ENCODE measurements at regions not wholly inside any gene's neighbourhood (a gene's known extent, or its start where the extent isn't known, plus 50 kb on each side); places are given as distances from the start of the nearest gene placed in this dataset.

DNA sequence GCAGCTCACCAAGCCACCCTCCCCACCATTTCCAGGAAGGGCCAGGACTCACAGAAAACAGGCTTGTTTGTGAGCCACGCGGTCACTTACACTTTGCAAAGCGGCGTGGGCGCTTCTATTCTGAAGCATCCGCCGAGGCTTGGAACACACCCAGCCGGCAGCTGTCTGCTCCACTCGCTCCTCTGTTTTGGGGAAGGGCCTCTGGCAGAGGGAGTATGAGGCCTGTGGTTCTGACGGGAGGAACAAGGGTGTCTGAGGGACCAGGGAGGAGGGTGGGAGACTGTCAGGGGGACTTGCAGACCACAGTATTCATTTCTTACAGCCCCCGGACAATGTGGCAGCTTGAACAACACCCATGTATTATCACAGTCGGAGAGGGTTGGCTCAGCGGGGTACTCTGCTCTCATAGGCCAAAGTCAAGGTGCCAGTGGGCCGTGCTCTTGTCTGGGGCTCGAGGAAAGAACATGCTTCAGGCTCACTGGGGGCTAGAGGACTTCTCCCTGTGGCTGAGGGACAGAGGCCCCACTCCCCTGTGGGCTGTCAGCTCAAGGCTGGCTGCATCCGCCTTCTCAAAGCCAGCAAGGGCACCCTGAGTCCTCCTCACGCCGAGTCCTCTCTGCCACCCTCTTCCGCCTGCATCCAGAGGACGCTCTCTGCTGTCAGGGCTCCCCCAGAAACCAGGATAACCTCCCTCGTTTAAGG, 60.4 kb upstream of the FAM20C start:
- Histone ChIP-seq H3K4me3 (no peak overlapping the region), H3K4me1 (peaks cover 21% of the 10 kb centered on the region), H3K27ac (peak overlapping the region; percentile 24), H3K36me3 (no peaks in the 10 kb centered on the region), H3K27me3 (ENCODE audit: low read depth) (peaks cover 3% of the 10 kb centered on the region), H3K9me3 (no peaks in the 10 kb centered on the region)
- DNase-seq (peak; percentile 73), ATAC-seq (peak; percentile 48 to 49)
- TF ChIP-seq, protein P1, sequence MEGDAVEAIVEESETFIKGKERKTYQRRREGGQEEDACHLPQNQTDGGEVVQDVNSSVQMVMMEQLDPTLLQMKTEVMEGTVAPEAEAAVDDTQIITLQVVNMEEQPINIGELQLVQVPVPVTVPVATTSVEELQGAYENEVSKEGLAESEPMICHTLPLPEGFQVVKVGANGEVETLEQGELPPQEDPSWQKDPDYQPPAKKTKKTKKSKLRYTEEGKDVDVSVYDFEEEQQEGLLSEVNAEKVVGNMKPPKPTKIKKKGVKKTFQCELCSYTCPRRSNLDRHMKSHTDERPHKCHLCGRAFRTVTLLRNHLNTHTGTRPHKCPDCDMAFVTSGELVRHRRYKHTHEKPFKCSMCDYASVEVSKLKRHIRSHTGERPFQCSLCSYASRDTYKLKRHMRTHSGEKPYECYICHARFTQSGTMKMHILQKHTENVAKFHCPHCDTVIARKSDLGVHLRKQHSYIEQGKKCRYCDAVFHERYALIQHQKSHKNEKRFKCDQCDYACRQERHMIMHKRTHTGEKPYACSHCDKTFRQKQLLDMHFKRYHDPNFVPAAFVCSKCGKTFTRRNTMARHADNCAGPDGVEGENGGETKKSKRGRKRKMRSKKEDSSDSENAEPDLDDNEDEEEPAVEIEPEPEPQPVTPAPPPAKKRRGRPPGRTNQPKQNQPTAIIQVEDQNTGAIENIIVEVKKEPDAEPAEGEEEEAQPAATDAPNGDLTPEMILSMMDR (IDR thresholded peaks at IDR 0.05) = no peak
- intact Hi-C loops (cut with DNase I) = no loop called here

DNA sequence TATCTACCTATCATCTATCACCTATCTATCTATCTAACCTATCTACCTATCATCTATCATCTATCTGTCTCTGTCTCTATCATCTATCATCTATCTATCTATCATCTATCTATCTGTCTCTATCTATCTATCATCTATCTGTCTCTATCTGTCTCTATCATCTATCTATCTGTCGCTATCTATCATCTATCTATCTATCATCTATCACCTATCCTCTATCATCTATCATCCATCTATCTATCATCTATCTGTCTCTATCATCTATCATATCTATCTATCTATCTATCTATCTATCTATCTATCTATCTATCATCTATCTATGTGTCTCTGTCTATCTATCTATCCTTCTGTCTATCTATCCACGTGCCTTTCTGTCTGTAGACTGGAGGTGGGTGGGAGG, 59.5 kb upstream of the FAM20C start:
- DNase-seq (no peak), ATAC-seq (no peak)
- Histone ChIP-seq H3K4me3 (no peak overlapping the region), H3K27ac (no peak overlapping the region), H3K4me1 (peaks cover 21% of the 10 kb centered on the region), H3K9me3 (no peaks in the 10 kb centered on the region), H3K27me3 (ENCODE audit: low read depth) (peaks cover 3% of the 10 kb centered on the region), H3K36me3 (no peaks in the 10 kb centered on the region)
- intact Hi-C loops (cut with DNase I) = no loop called here
- TF ChIP-seq, protein P1 (IDR thresholded peaks at IDR 0.05) = no peak

DNA sequence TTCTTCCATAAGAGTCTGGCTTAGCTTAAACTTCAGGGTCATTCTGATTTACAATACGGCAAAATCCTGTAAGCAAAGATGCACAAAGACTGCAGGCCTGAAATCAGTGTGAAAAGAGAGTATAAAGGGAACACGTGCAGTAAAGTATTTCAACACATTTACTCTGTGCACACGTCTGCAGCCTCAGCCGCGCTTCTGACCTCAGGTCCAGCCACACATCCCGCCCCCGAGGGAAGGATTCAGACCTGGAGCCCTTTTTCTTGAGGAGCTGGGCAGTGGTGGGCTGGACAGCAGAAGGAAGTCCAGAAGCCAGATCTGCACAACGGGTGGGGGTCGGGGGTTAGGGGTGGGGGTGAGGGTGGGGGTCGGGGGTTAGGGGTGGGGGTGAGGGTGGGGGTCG, 58.9 kb upstream of the FAM20C start:
- H3K4me3 ChIP-seq = no peak overlapping the region
- DNase-seq (no peak), ATAC-seq (no peak)
- intact Hi-C loops (cut with DNase I) = no loop called here
- H3K4me1 ChIP-seq = peaks cover 21% of the 10 kb centered on the region
- peaks cover 3% of the 10 kb centered on the region for H3K27me3 ChIP-seq (ENCODE audit: low read depth)
- H3K36me3 ChIP-seq = no peaks in the 10 kb centered on the region
- H3K27ac ChIP-seq = no peak overlapping the region
- no peaks in the 10 kb centered on the region for H3K9me3 ChIP-seq
- TF ChIP-seq, protein P1 (IDR thresholded peaks at IDR 0.05) = no peak

DNA sequence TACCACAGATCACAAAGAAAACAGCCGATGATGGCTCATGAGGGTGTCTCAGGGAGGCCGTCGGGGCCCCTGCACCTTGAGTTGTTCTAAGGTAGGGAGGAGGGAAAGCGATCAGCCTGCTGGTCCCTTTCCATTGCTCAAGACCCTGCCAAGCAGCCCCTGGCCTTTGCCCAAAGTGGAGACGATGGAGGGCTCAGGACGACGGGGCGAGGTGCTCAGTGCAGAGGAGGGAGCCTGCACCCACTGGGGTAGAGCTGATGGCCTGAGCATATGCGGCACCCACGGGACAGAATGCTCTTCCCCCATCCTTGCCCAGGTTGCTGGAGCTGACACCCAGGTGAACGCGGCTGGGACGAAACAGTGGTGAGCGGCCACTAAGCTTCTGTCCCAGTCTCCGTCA, 58.3 kb upstream of the FAM20C start:
- peaks cover 21% of the 10 kb centered on the region for H3K4me1 ChIP-seq
- TF ChIP-seq, protein P1 (IDR thresholded peaks at IDR 0.05) = no peak
- peaks cover 3% of the 10 kb centered on the region for H3K27me3 ChIP-seq (ENCODE audit: low read depth)
- no peak overlapping the region for H3K4me3 ChIP-seq
- no peak for ATAC-seq
- DNase-seq = no peak
- intact Hi-C loops (cut with DNase I) = no loop called here
- H3K9me3 ChIP-seq = no peaks in the 10 kb centered on the region
- no peak overlapping the region for H3K27ac ChIP-seq
- H3K36me3 ChIP-seq = no peaks in the 10 kb centered on the region

DNA sequence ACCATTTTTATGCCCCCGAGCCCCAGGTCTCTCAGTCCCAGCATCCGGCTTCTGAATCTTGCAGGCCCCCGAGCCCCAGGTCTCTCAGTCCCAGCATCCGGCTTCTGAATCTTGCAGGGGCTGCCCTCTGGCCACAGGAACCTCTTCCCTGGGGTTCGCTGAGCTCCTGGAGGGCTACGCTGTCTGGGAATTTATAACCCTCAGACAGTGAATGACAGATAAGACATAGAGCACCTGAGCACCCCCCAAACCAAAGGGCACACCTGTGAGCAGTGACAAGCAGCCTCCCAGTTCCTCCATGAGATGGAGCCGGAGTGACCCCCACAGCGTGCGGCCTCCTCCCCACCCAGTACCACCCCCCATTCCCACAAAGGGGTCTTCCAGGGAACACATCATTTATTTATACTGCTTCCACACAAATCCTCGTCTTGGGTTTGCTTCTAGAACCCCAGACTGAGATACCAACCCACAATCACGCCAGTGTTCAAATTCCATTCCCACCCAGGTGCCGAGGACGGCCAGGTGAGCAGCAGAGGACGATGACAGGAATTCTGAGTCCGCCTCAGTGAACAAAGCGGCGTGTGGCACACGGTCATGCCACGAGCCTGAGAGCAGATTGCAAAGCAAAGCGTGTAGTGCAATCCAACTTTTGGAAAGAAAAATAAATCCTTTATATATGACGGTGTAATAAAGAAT, 57.7 kb upstream of the FAM20C start:
- ATAC-seq = no peak
- intact Hi-C loops (cut with DNase I) = no loop called here
- Histone ChIP-seq H3K4me1 (peaks cover 16% of the 10 kb centered on the region), H3K4me3 (no peak overlapping the region), H3K27ac (no peak overlapping the region), H3K36me3 (no peaks in the 10 kb centered on the region), H3K27me3 (ENCODE audit: low read depth) (peaks cover 3% of the 10 kb centered on the region), H3K9me3 (no peaks in the 10 kb centered on the region)
- DNase-seq = no peak
- TF ChIP-seq, protein P1 (IDR thresholded peaks at IDR 0.05) = no peak

Data from lower lobe of right lung (tissue), 2 donors.